ENCODE measurements at regions not wholly inside any gene's neighbourhood (a gene's known extent, or its start where the extent isn't known, plus 50 kb on each side); places are given as distances from the start of the nearest gene placed in this dataset.

DNA sequence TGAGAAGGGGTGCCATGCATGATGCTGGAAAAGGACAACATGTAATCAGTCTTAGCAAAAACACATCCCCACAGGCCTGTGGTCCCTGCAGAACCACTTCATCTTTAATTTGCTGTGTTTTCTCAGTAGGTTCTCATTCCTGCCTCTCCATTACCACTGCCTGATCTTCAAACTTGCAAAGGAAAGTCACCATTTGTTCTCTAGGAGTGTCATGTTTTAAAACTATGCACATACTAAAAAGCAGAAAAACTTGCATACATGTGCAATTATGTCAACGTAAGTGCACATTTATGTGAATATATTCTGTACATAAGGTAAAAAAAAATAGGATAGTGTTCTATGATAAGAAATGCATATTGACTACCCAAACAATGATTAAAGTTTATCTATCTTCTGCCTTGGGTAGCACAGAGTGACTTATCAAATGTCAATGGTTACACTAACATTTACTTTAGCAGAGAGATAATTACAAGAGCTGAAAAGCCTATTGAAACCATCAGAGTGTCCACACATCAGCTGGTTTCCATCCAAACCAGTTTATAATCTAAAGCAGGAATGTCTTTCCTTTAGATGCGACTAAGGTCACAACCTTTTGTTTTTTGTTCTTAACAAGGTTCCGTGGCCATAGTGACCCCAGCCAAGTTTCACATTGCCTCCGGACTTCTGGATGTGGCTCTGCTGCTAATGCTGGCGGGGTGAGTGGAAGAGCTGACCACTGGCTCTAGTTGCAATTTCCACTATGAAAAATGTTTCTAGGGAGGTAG, 58.7 kb upstream of the RMDN2 start:
- TF ChIP-seq POLR2A (IDR thresholded peaks at IDR 0.05; ENCODE audit: low read depth, low read length), result no peak
- TF ChIP-seq POLR2AphosphoS5 (IDR thresholded peaks at IDR 0.05; ENCODE audit: low read depth, low read length), result no peak
- no peak for TF ChIP-seq SPI1 (IDR thresholded peaks at IDR 0.05; ENCODE audit: low read depth, low read length)
- no peak for TF ChIP-seq TAF1 (IDR thresholded peaks at IDR 0.05; ENCODE audit: low read depth, low read length)
- no peak for TF ChIP-seq PAX5 (IDR thresholded peaks at IDR 0.05; ENCODE audit: insufficient read depth, low read length, severe bottlenecking)
- no peak for TF ChIP-seq POU2F2 (IDR thresholded peaks at IDR 0.05; ENCODE audit: low read depth, low read length)

Measured in GM12891 (cell line).